Osteoblast (primary cell): ENCODE measurements at regions not wholly inside any gene's neighbourhood (a gene's known extent, or its start where the extent isn't known, plus 50 kb on each side); places are given as distances from the start of the nearest gene placed in this dataset.

Experiments
- DNase-seq: peaks from one replicate; pipeline ENCODE4 v3.0.0; 2011; ENCODE audit warnings: low spot score, mixed read lengths; ENCODE audit not compliant: insufficient read length; ENCODE audit errors: missing footprints
- H2AFZ ChIP-seq: 2 replicates; pipeline ENCODE4 v1.6.0; 2011; ENCODE audit warnings: mild to moderate bottlenecking, low read length
- H3K27ac ChIP-seq: 2 replicates; pipeline ENCODE4 v1.5.1; 2011; ENCODE audit warnings: mild to moderate bottlenecking, low read depth, low read length, moderate library complexity
- H3K27me3 ChIP-seq: 2 replicates; pipeline ENCODE4 v1.6.0; 2012; ENCODE audit warnings: mild to moderate bottlenecking, control low read depth, inconsistent platforms, low read length, moderate library complexity; ENCODE audit not compliant: insufficient read depth
- H3K36me3 ChIP-seq: 2 replicates; pipeline ENCODE4 v1.5.1; 2011; ENCODE audit warnings: mild to moderate bottlenecking, low read length, control low read depth, moderate library complexity; ENCODE audit not compliant: insufficient read depth
- H3K4me1 ChIP-seq: 2 replicates; pipeline ENCODE4 v1.5.1; 2011; ENCODE audit warnings: mild to moderate bottlenecking, low read length, control low read depth, moderate library complexity; ENCODE audit not compliant: insufficient read depth
- H3K4me2 ChIP-seq: 2 replicates; pipeline ENCODE4 v1.6.0; 2011; ENCODE audit warnings: mild to moderate bottlenecking, low read length; ENCODE audit not compliant: insufficient read depth
- H3K4me3 ChIP-seq: fragments of 200-600 bp; sonication (generic); 3 replicates; pipeline ENCODE4 v1.5.1; 2012; ENCODE audit warnings: mild to moderate bottlenecking, low read length, inconsistent platforms; ENCODE audit not compliant: insufficient read depth
- H3K79me2 ChIP-seq: 2 replicates; pipeline ENCODE4 v1.6.0; 2012; ENCODE audit warnings: mild to moderate bottlenecking, low read length, control low read depth, inconsistent platforms; ENCODE audit not compliant: insufficient read depth
- H3K9me3 ChIP-seq: 2 replicates; pipeline ENCODE4 v1.5.1; 2011; ENCODE audit warnings: low read depth, low read length, control low read depth
- H4K20me1 ChIP-seq: 2 replicates; pipeline ENCODE4 v1.6.0; 2012; ENCODE audit warnings: mild to moderate bottlenecking, low read length, control low read depth; ENCODE audit not compliant: insufficient read depth
- TF ChIP-seq, protein P1 (sequence below): IDR thresholded peaks from 2 replicates; pipeline ENCODE4 v1.5.1; 2011; ENCODE audit warnings: mild to moderate bottlenecking, low read depth, low read length, moderate library complexity; ENCODE audit errors: extremely low read depth

DNA sequence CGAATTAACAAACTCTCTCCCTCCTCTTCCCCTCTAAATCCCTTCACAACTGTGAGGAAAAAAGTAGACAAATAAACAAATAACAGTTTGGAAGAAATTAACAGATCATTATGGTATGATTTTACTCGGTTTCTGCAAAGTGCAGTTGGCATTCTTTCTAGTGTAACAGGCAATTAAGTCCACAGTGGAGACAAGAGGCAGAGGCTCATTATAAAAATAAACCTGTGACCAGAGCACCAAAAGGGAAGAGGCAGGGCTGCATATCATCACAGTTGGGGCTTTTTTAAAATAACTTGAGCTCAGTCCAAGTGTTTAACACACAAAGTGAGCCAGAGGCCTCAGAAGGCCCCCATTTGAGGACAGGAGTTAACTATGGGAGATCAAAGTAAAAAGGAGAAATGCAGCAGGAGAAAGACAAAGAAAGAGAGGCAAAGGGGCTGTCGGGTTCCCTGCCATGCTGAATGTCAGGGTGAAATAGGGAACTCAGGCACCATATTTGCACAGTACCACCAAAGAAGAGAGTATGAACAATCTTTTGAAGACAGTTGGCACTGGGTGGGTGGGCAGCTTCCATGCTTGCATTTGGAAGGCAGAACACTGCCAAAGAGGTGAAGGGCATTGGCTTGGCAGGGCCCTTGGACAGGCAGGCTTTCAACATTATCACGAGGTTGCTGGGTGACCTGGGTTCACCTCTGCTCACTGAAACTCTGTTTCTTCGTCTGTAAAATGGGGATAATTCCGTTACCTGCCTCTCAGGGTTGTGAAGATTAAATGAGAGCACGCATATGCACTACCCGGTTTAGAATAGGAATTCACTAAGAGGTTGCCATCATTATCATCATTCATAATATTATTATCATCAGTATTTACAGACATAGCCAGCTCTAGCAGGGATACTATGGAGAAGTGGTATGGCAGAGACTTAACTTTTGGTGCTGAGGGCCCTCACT lies 134.5 kb downstream of the MEX3B start:
- Histone ChIP-seq H3K36me3 (no peaks in the 10 kb centered on the region), H3K4me1 (no peaks in the 10 kb centered on the region), H3K79me2 (no peaks in the 10 kb centered on the region), H3K9me3 (no peaks in the 10 kb centered on the region), H3K4me2 (no peak overlapping the region), H2AFZ (peak overlapping the region; percentile 37), H4K20me1 (no peaks in the 10 kb centered on the region), H3K27me3 (peaks cover 3% of the 10 kb centered on the region), H3K27ac (no peak overlapping the region), H3K4me3 (no peak overlapping the region)
- TF ChIP-seq, protein P1, sequence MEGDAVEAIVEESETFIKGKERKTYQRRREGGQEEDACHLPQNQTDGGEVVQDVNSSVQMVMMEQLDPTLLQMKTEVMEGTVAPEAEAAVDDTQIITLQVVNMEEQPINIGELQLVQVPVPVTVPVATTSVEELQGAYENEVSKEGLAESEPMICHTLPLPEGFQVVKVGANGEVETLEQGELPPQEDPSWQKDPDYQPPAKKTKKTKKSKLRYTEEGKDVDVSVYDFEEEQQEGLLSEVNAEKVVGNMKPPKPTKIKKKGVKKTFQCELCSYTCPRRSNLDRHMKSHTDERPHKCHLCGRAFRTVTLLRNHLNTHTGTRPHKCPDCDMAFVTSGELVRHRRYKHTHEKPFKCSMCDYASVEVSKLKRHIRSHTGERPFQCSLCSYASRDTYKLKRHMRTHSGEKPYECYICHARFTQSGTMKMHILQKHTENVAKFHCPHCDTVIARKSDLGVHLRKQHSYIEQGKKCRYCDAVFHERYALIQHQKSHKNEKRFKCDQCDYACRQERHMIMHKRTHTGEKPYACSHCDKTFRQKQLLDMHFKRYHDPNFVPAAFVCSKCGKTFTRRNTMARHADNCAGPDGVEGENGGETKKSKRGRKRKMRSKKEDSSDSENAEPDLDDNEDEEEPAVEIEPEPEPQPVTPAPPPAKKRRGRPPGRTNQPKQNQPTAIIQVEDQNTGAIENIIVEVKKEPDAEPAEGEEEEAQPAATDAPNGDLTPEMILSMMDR: no peak
- DNase-seq: peak; percentile 54

DNA sequence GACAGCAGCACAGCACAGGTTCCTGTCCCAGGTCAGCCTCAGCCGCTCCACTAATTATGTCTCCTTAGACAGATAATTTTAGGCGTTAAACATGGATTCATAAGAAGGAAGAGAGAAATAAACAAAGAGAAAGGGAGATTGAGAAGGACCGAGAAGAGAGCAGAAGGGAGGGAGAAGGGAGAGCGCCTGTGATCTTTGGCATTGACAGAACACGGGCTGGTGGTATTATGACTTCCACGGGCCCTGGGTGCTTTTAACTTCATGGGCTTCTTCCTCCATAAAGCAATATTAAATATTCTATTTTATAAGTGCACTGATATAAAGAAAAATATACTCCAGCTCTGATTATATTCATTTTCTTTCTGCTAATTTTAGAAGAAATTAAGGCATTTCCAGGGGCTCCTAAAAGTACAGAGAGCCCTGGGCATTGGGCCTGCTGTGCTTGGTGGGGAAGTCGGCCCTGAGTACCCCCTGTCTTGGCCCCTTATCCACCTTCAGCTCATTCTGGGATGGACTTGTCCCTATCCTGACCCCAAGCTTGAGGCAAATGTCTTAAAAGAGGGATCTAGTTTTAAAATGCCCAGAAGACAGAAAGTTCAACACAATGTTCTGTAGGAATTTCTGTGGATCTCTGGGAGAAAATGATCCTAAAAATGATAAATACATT lies 135.3 kb downstream of the MEX3B start:
- H3K36me3 ChIP-seq: no peaks in the 10 kb centered on the region
- H3K4me3 ChIP-seq: no peak overlapping the region
- H3K9me3 ChIP-seq: no peaks in the 10 kb centered on the region
- DNase-seq: no peak
- H3K4me1 ChIP-seq: no peaks in the 10 kb centered on the region
- peaks cover 3% of the 10 kb centered on the region for H3K27me3 ChIP-seq
- TF ChIP-seq, protein P1: no peak
- no peak overlapping the region for H3K4me2 ChIP-seq
- H3K27ac ChIP-seq: no peak overlapping the region
- H4K20me1 ChIP-seq: no peaks in the 10 kb centered on the region
- no peaks in the 10 kb centered on the region for H3K79me2 ChIP-seq
- H2AFZ ChIP-seq: peak overlapping the region; percentile 40

DNA sequence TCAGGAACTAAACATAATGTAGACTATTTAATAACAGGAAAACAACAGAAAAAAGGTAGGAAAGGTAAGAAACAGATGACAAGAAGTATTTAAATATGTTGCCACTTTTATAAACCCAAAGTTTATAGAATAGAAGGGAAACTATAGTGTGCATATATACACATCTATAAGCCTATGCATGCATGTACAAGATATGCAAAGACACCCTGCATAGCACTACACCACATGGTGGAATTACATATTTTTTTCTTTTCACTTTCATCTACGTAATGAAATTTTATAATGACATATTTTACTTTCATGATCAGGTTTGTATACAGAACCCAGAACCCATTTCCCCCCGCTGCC lies 136.8 kb downstream of the MEX3B start:
- H4K20me1 ChIP-seq: no peaks in the 10 kb centered on the region
- H2AFZ ChIP-seq: peak overlapping the region; percentile 40
- DNase-seq: no peak
- H3K4me2 ChIP-seq: no peak overlapping the region
- no peaks in the 10 kb centered on the region for H3K9me3 ChIP-seq
- no peaks in the 10 kb centered on the region for H3K36me3 ChIP-seq
- H3K79me2 ChIP-seq: no peaks in the 10 kb centered on the region
- H3K27me3 ChIP-seq: peaks cover 3% of the 10 kb centered on the region
- TF ChIP-seq, protein P1: no peak
- no peaks in the 10 kb centered on the region for H3K4me1 ChIP-seq
- H3K27ac ChIP-seq: no peak overlapping the region
- no peak overlapping the region for H3K4me3 ChIP-seq

DNA sequence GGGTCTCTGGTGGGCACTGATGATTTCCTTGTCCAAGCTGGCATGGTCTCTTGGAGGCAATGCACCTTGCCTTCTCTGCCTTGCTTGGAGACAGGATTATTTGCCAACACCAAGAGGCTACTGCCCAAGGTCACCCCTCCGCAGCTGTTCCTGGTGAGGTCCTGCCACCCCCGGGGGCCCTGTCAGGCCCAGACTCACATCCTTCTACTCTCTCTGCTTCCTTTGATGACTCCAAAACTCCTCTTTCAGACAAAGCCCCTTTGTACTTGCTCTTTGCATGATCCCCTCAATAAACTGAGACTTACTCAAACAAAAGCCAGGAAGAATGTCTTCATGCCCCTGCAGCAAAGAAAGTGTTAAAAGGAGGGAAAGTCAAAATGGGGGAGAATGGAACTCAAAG lies 137.7 kb downstream of the MEX3B start:
- no peaks in the 10 kb centered on the region for H3K9me3 ChIP-seq
- no peaks in the 10 kb centered on the region for H3K79me2 ChIP-seq
- no peak overlapping the region for H3K4me3 ChIP-seq
- H3K27ac ChIP-seq: no peak overlapping the region
- H2AFZ ChIP-seq: no peak overlapping the region
- TF ChIP-seq, protein P1: no peak
- H3K27me3 ChIP-seq: peaks cover 3% of the 10 kb centered on the region
- H3K36me3 ChIP-seq: no peaks in the 10 kb centered on the region
- no peaks in the 10 kb centered on the region for H3K4me1 ChIP-seq
- H4K20me1 ChIP-seq: no peaks in the 10 kb centered on the region
- DNase-seq: no peak
- no peak overlapping the region for H3K4me2 ChIP-seq
